GM21526 (cell line): ENCODE measurements at regions not wholly inside any gene's neighbourhood (a gene's known extent, or its start where the extent isn't known, plus 50 kb on each side); places are given as distances from the start of the nearest gene placed in this dataset.
A peak's percentile ranks its signal among the peaks of the same experiment; 100 is the strongest.
"Not testable (repeated sequence)": the region's sequence is repeated elsewhere in the genome, so short reads cannot be mapped to it uniquely, and the experiment has no call there.

Experiments used
- ATAC-seq: cut with Tn5 transposase; IDR thresholded peaks from one replicate; pipeline ENCODE4 v1.9.1; 2021; ENCODE audit warnings: moderate library complexity; ENCODE audit not compliant: unreplicated experiment, low FRiP score

- not testable (repeated sequence) for ATAC-seq
Observed at GRCh38 chr17:20895426-20895825, 147.4 kb downstream of the USP22 start.

- ATAC-seq, result no peak
Observed at GRCh38 chr17:20896153-20896649, 146.6 kb downstream of the USP22 start.

GRCh38 chr17:20898726-20899125 is 144.1 kb downstream of the USP22 start:
- ATAC-seq, result not testable (repeated sequence)

- not testable (repeated sequence) for ATAC-seq
Observed at GRCh38 chr17:20902496-20902895, 140.3 kb downstream of the USP22 start.

GRCh38 chr17:20903549-20903948 is 139.3 kb downstream of the USP22 start:
- ATAC-seq, result not testable (repeated sequence)

- peak; percentile 95 for ATAC-seq
Observed at GRCh38 chr17:20908313-20909267, 134.2 kb downstream of the USP22 start.

GRCh38 chr17:20914658-20915057 is 128.2 kb downstream of the USP22 start:
- no peak for ATAC-seq

- no peak for ATAC-seq
Observed at GRCh38 chr17:20916383-20916782, 126.4 kb downstream of the USP22 start.

GRCh38 chr17:20917610-20918306 is 125.1 kb downstream of the USP22 start:
- ATAC-seq, result not testable (repeated sequence)

- no peak for ATAC-seq
Observed at GRCh38 chr17:20920095-20920814, 122.6 kb downstream of the USP22 start.

GRCh38 chr17:20920815-20921199 is 122.0 kb downstream of the USP22 start:
- no peak for ATAC-seq

GRCh38 chr17:20922128-20922670 is 120.6 kb downstream of the USP22 start:
- no peak for ATAC-seq

GRCh38 chr17:20924306-20924705 is 118.5 kb downstream of the USP22 start:
- no peak for ATAC-seq

- no peak for ATAC-seq
Observed at GRCh38 chr17:20925091-20925490, 117.7 kb downstream of the USP22 start.

- ATAC-seq, result no peak
Observed at GRCh38 chr17:20925954-20926353, 116.9 kb downstream of the USP22 start.

- ATAC-seq, result no peak
Observed at GRCh38 chr17:20926532-20926931, 116.3 kb downstream of the USP22 start.

GRCh38 chr17:20927308-20927977 is 115.4 kb downstream of the USP22 start:
- ATAC-seq, result no peak

- no peak for ATAC-seq
Observed at GRCh38 chr17:20929334-20929733, 113.5 kb downstream of the USP22 start.

GRCh38 chr17:20930081-20930760 is 112.6 kb downstream of the USP22 start:
- ATAC-seq, result no peak
